SH-SY5Y (cell line): ENCODE measurements at regions not wholly inside any gene's neighbourhood (a gene's known extent, or its start where the extent isn't known, plus 50 kb on each side); places are given as distances from the start of the nearest gene placed in this dataset.

Experiments
- GATA2 ChIP-seq: IDR thresholded peaks from 2 replicates; pipeline ENCODE4 v1.6.1; 2011; ENCODE audit warnings: mild to moderate bottlenecking, low read depth, low read length
- GATA3 ChIP-seq: IDR thresholded peaks from 2 replicates; pipeline ENCODE4 v1.6.1; 2011; ENCODE audit warnings: low read depth, mild to moderate bottlenecking, low read length, moderate library complexity

GRCh38 chr1:8152731-8153702, 126.9 kb upstream of the ERRFI1 start:
- TF ChIP-seq GATA2 (no peak), GATA3 (no peak)

- no peak for TF ChIP-seq GATA2
- no peak for TF ChIP-seq GATA3
Observed at GRCh38 chr1:8151647-8152046, 125.5 kb upstream of the ERRFI1 start.

- no peak for TF ChIP-seq GATA2
Observed at GRCh38 chr1:8147956-8148355, 121.8 kb upstream of the ERRFI1 start.

GRCh38 chr1:8146257-8146855, 120.2 kb upstream of the ERRFI1 start:
- TF ChIP-seq GATA3 = no peak
- TF ChIP-seq GATA2 = no peak

GRCh38 chr1:8145545-8146202, 119.6 kb upstream of the ERRFI1 start:
- TF ChIP-seq GATA2 (no peak), GATA3 (no peak)

- no peak for TF ChIP-seq GATA2
- no peak for TF ChIP-seq GATA3
Observed at GRCh38 chr1:8144323-8144722, 118.2 kb upstream of the ERRFI1 start.

GRCh38 chr1:8142955-8143629, 117.0 kb upstream of the ERRFI1 start:
- no peak for TF ChIP-seq GATA2
- no peak for TF ChIP-seq GATA3

- TF ChIP-seq GATA2 (no peak), GATA3 (no peak)
Observed at GRCh38 chr1:8139941-8140340, 113.8 kb upstream of the ERRFI1 start.

GRCh38 chr1:8139383-8139782, 113.3 kb upstream of the ERRFI1 start:
- TF ChIP-seq GATA2 (no peak), GATA3 (no peak)

GRCh38 chr1:8138673-8139072, 112.6 kb upstream of the ERRFI1 start:
- TF ChIP-seq GATA2 = no peak
- no peak for TF ChIP-seq GATA3

- TF ChIP-seq GATA2 = no peak
- no peak for TF ChIP-seq GATA3
Observed at GRCh38 chr1:8137481-8138244, 111.6 kb upstream of the ERRFI1 start.

GRCh38 chr1:8136766-8137165, 110.7 kb upstream of the ERRFI1 start:
- no peak for TF ChIP-seq GATA3
- no peak for TF ChIP-seq GATA2

- no peak for TF ChIP-seq GATA2
- TF ChIP-seq GATA3 = no peak
Observed at GRCh38 chr1:8135250-8135649, 109.1 kb upstream of the ERRFI1 start.
